Left ventricle myocardium inferior (tissue), 1 donor: ENCODE measurements at regions not wholly inside any gene's neighbourhood (a gene's known extent, or its start where the extent isn't known, plus 50 kb on each side); places are given as distances from the start of the nearest gene placed in this dataset.

ENCODE experiments used
- DNase-seq: peaks from one replicate; pipeline ENCODE4 v3.0.0-alpha.2; 2020
- H3K27ac ChIP-seq: fragments of 200-600 bp; replicated peaks from 2 replicates; pipeline ENCODE4 v1.8.0; 2021
- H3K27me3 ChIP-seq: fragments of 200-600 bp; 2 replicates; pipeline ENCODE4 v1.8.0; 2021; ENCODE audit warnings: low read depth
- H3K36me3 ChIP-seq: fragments of 200-600 bp; 2 replicates; pipeline ENCODE4 v1.8.0; 2021
- H3K4me1 ChIP-seq: fragments of 200-600 bp; 2 replicates; pipeline ENCODE4 v1.8.0; 2021
- H3K4me3 ChIP-seq: fragments of 200-600 bp; 2 replicates; pipeline ENCODE4 v1.8.0; 2021; ENCODE audit warnings: mild to moderate bottlenecking, moderate library complexity
- H3K9me3 ChIP-seq: fragments of 200-600 bp; replicated peaks from 2 replicates; pipeline ENCODE4 v1.8.0; 2021
- CTCF ChIP-seq: fragments of 200-600 bp; IDR thresholded peaks from 2 replicates; pipeline ENCODE4 v1.8.0; 2021; ENCODE audit warnings: antibody characterized with exemption, mild to moderate bottlenecking, borderline replicate concordance
- intact Hi-C: fragments of 100-400 bp; cut with micrococcal nuclease; formaldehyde crosslinking; loops from one replicate; pipeline ENCODE4 v1.11.0; 2022
- donor health status: DM: no; HTN: yes; CAD: no; lungs with severe emphysema.

GRCh38 chr4:14130551-14130950 lies 503.0 kb upstream of the BOD1L1 start:
- Histone ChIP-seq H3K27ac (no peak overlapping the region), H3K4me1 (no peaks in the 10 kb centered on the region), H3K9me3 (no peaks in the 10 kb centered on the region), H3K4me3 (no peak overlapping the region), H3K27me3 (no peaks in the 10 kb centered on the region), H3K36me3 (no peaks in the 10 kb centered on the region)
- DNase-seq = no peak
- TF ChIP-seq CTCF = no peak
- intact Hi-C loops = no loop called here

GRCh38 chr4:14131335-14131734 lies 503.8 kb upstream of the BOD1L1 start:
- no peak overlapping the region for H3K4me3 ChIP-seq
- H3K4me1 ChIP-seq = no peaks in the 10 kb centered on the region
- intact Hi-C loops = no loop called here
- no peak for DNase-seq
- TF ChIP-seq CTCF = no peak
- H3K36me3 ChIP-seq = no peaks in the 10 kb centered on the region
- no peaks in the 10 kb centered on the region for H3K27me3 ChIP-seq
- no peaks in the 10 kb centered on the region for H3K9me3 ChIP-seq
- H3K27ac ChIP-seq = no peak overlapping the region

GRCh38 chr4:14132301-14132700 lies 504.8 kb upstream of the BOD1L1 start:
- no peak for TF ChIP-seq CTCF
- no peaks in the 10 kb centered on the region for H3K9me3 ChIP-seq
- H3K36me3 ChIP-seq = no peaks in the 10 kb centered on the region

GRCh38 chr4:14138106-14138505 lies 510.6 kb upstream of the BOD1L1 start:
- H3K36me3 ChIP-seq = no peaks in the 10 kb centered on the region

More at GRCh38 chr4:14132301-14132700, 504.8 kb upstream of the BOD1L1 start:
- intact Hi-C loops = no loop called here
- Histone ChIP-seq H3K27me3 (no peaks in the 10 kb centered on the region), H3K4me3 (no peak overlapping the region), H3K27ac (no peak overlapping the region), H3K4me1 (no peaks in the 10 kb centered on the region)
- no peak for DNase-seq

GRCh38 chr4:14143892-14144291 lies 516.4 kb upstream of the BOD1L1 start:
- intact Hi-C loops = no loop called here
- Histone ChIP-seq H3K27me3 (no peaks in the 10 kb centered on the region), H3K4me3 (no peak overlapping the region)

More at GRCh38 chr4:14138106-14138505, 510.6 kb upstream of the BOD1L1 start:
- DNase-seq = no peak
- intact Hi-C loops = no loop called here
- no peak overlapping the region for H3K27ac ChIP-seq
- H3K9me3 ChIP-seq = no peaks in the 10 kb centered on the region
- no peak overlapping the region for H3K4me3 ChIP-seq
- TF ChIP-seq CTCF = no peak
- no peaks in the 10 kb centered on the region for H3K4me1 ChIP-seq
- no peaks in the 10 kb centered on the region for H3K27me3 ChIP-seq

More at GRCh38 chr4:14143892-14144291, 516.4 kb upstream of the BOD1L1 start:
- Histone ChIP-seq H3K9me3 (no peaks in the 10 kb centered on the region), H3K27ac (no peak overlapping the region), H3K36me3 (no peaks in the 10 kb centered on the region), H3K4me1 (no peaks in the 10 kb centered on the region)
- DNase-seq = no peak
- TF ChIP-seq CTCF = no peak
